ENCODE measurements at regions not wholly inside any gene's neighbourhood (a gene's known extent, or its start where the extent isn't known, plus 50 kb on each side); places are given as distances from the start of the nearest gene placed in this dataset.

DNA sequence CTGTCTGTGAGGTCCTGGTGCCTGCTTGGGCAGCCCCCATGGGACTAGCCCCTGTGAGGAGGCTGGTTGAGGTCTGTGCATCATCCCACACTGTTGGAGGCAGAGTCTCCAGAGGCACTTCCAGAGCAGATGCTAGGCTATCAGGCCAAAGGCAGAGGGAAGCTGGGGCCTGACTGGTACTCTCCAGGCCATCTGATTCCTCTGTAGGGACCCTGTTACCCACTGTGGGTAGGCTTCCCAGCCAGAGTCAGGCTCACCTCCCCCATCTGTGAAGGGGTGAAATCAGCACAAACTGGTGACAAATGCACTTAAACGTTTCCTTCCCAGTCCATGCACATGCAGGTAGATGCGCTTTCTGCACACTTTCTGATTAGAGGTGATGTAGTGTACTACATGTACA lies 212.6 kb upstream of the TOPAZ1 start:
- TF ChIP-seq, protein P1, sequence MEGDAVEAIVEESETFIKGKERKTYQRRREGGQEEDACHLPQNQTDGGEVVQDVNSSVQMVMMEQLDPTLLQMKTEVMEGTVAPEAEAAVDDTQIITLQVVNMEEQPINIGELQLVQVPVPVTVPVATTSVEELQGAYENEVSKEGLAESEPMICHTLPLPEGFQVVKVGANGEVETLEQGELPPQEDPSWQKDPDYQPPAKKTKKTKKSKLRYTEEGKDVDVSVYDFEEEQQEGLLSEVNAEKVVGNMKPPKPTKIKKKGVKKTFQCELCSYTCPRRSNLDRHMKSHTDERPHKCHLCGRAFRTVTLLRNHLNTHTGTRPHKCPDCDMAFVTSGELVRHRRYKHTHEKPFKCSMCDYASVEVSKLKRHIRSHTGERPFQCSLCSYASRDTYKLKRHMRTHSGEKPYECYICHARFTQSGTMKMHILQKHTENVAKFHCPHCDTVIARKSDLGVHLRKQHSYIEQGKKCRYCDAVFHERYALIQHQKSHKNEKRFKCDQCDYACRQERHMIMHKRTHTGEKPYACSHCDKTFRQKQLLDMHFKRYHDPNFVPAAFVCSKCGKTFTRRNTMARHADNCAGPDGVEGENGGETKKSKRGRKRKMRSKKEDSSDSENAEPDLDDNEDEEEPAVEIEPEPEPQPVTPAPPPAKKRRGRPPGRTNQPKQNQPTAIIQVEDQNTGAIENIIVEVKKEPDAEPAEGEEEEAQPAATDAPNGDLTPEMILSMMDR (conservative IDR thresholded peaks at IDR 0.05; ENCODE audit: low read length) = no peak
- TF ChIP-seq EZH2phosphoT487 (IDR thresholded peaks at IDR 0.05; ENCODE audit: borderline replicate concordance) = no peak

Data from Loucy (cell line).